Suprapubic skin (tissue), 4 donors: ENCODE measurements at regions not wholly inside any gene's neighbourhood (a gene's known extent, or its start where the extent isn't known, plus 50 kb on each side); places are given as distances from the start of the nearest gene placed in this dataset.

Experiments
- DNase-seq, 2 donors: peaks; one replicate each; pipeline ENCODE4 v3.0.0-alpha.2; 2019; ENCODE audit warnings: low spot score in 2 of 2
- H3K27ac ChIP-seq: fragments of 200-600 bp; sonication (generic); one replicate; pipeline ENCODE4 v1.5.1; 2019
- H3K27me3 ChIP-seq: fragments of 200-600 bp; sonication (generic); one replicate; pipeline ENCODE4 v1.5.1; 2019
- H3K36me3 ChIP-seq: fragments of 200-600 bp; sonication (generic); one replicate; pipeline ENCODE4 v1.5.1; 2019
- H3K4me1 ChIP-seq: fragments of 200-600 bp; sonication (generic); one replicate; pipeline ENCODE4 v1.5.1; 2019
- H3K4me3 ChIP-seq: fragments of 200-600 bp; sonication (generic); one replicate; pipeline ENCODE4 v1.5.1; 2019; ENCODE audit warnings: mild to moderate bottlenecking
- H3K9me3 ChIP-seq: fragments of 200-600 bp; sonication (generic); one replicate; pipeline ENCODE4 v1.5.1; 2019
- CTCF ChIP-seq, 2 donors: fragments of 200-600 bp in 1 of 2; fragments of 450-650 bp in 1 of 2; sonication (generic) in 1 of 2; IDR thresholded peaks; one replicate each; pipeline ENCODE4 v1.5.1; 2016 to 2019; ENCODE audit warnings: antibody characterized with exemption in 2 of 2, mild to moderate bottlenecking in 1 of 2, moderate library complexity in 1 of 2
- EP300 ChIP-seq: sonication (generic); formaldehyde crosslinking; IDR thresholded peaks from one replicate; pipeline ENCODE4 v1.6.1; 2017; ENCODE audit warnings: antibody characterized with exemption
- POLR2A ChIP-seq, 2 donors: fragments of 450-650 bp; IDR thresholded peaks; one replicate each; pipeline ENCODE4 v1.6.1; 2017; ENCODE audit warnings: antibody characterized with exemption in 2 of 2, mild to moderate bottlenecking in 2 of 2, moderate library complexity in 2 of 2
- POLR2AphosphoS5 ChIP-seq, 3 donors: sonication (generic); formaldehyde crosslinking; IDR thresholded peaks; one replicate each; pipeline ENCODE4 v1.6.1; 2017; ENCODE audit warnings: antibody characterized with exemption in 3 of 3
- WGBS: methylation state at CpG from one replicate; pipeline ENCODE4 v1.1.5; 2018; 5-methylcytosine and 5-hydroxymethylcytosine counted together

GRCh38 chr13:89796196-89796595 lies 1551.3 kb upstream of the MIR17HG start:
- WGBS, result 89% methylated on average over 4 of the region's 4 CpGs
- Histone ChIP-seq H3K27me3 (no peaks in the 10 kb centered on the region), H3K36me3 (no peaks in the 10 kb centered on the region), H3K27ac (no peak overlapping the region), H3K4me1 (no peaks in the 10 kb centered on the region), H3K4me3 (no peak overlapping the region), H3K9me3 (no peaks in the 10 kb centered on the region)
- no peak for DNase-seq
- TF ChIP-seq CTCF (IDR thresholded peaks at IDR 0.05), result no peak
- no peak for TF ChIP-seq POLR2A (IDR thresholded peaks at IDR 0.05)
- TF ChIP-seq POLR2AphosphoS5 (IDR thresholded peaks at IDR 0.05), result no peak
- TF ChIP-seq EP300, result no peak

GRCh38 chr13:89803839-89804238 lies 1543.6 kb upstream of the MIR17HG start:
- Histone ChIP-seq H3K27ac (no peak overlapping the region), H3K36me3 (no peaks in the 10 kb centered on the region), H3K4me1 (no peaks in the 10 kb centered on the region), H3K9me3 (no peaks in the 10 kb centered on the region), H3K4me3 (no peak overlapping the region), H3K27me3 (no peaks in the 10 kb centered on the region)
- TF ChIP-seq EP300 (no peak), CTCF (IDR thresholded peaks at IDR 0.05) (no peak), POLR2A (IDR thresholded peaks at IDR 0.05) (no peak), POLR2AphosphoS5 (IDR thresholded peaks at IDR 0.05) (no peak)
- no peak for DNase-seq

GRCh38 chr13:89806594-89806993 lies 1540.9 kb upstream of the MIR17HG start:
- no peak overlapping the region for H3K4me3 ChIP-seq
- no peak overlapping the region for H3K27ac ChIP-seq
- no peaks in the 10 kb centered on the region for H3K36me3 ChIP-seq
- WGBS, result 78% methylated on average over 4 of the region's 4 CpGs
- DNase-seq, result no peak
- no peak for TF ChIP-seq POLR2AphosphoS5 (IDR thresholded peaks at IDR 0.05)
- TF ChIP-seq CTCF (IDR thresholded peaks at IDR 0.05), result no peak
- TF ChIP-seq POLR2A (IDR thresholded peaks at IDR 0.05), result no peak
- TF ChIP-seq EP300, result no peak
- no peaks in the 10 kb centered on the region for H3K9me3 ChIP-seq
- no peaks in the 10 kb centered on the region for H3K4me1 ChIP-seq
- no peaks in the 10 kb centered on the region for H3K27me3 ChIP-seq

- Histone ChIP-seq H3K27me3 (no peaks in the 10 kb centered on the region), H3K4me3 (no peak overlapping the region), H3K27ac (no peak overlapping the region), H3K9me3 (peaks cover 3% of the 10 kb centered on the region), H3K4me1 (no peaks in the 10 kb centered on the region), H3K36me3 (no peaks in the 10 kb centered on the region)
- whole genome bisulfite sequencing, result 69% methylated on average over 2 of the region's 2 CpGs
- no peak for DNase-seq
- TF ChIP-seq POLR2AphosphoS5 (IDR thresholded peaks at IDR 0.05) (no peak), POLR2A (IDR thresholded peaks at IDR 0.05) (no peak), CTCF (IDR thresholded peaks at IDR 0.05) (no peak), EP300 (no peak)
These were observed 1534.6 kb upstream of the MIR17HG start for GRCh38 chr13:89812856-89813255.

GRCh38 chr13:89816404-89816803 lies 1531.1 kb upstream of the MIR17HG start:
- H3K27me3 ChIP-seq, result no peaks in the 10 kb centered on the region
- no peaks in the 10 kb centered on the region for H3K4me1 ChIP-seq
- H3K4me3 ChIP-seq, result no peak overlapping the region
- no peaks in the 10 kb centered on the region for H3K36me3 ChIP-seq
- no peak overlapping the region for H3K27ac ChIP-seq
- DNase-seq, result no peak
- peaks cover 6% of the 10 kb centered on the region for H3K9me3 ChIP-seq
- TF ChIP-seq POLR2AphosphoS5 (IDR thresholded peaks at IDR 0.05) (no peak), POLR2A (IDR thresholded peaks at IDR 0.05) (no peak), CTCF (IDR thresholded peaks at IDR 0.05) (no peak), EP300 (no peak)
